SK-N-MC (cell line): ENCODE measurements at regions not wholly inside any gene's neighbourhood (a gene's known extent, or its start where the extent isn't known, plus 50 kb on each side); places are given as distances from the start of the nearest gene placed in this dataset.

ENCODE experiments used
- EZH2 ChIP-seq: fragments of 200-600 bp; sonication (generic); IDR thresholded peaks from one replicate; pipeline ENCODE4 v1.6.1; 2017; ENCODE audit warnings: antibody characterized with exemption
- FOXP2 ChIP-seq: optimal IDR thresholded peaks from 2 replicates; pipeline ENCODE3; 2011; ENCODE audit warnings: mild to moderate bottlenecking, moderate library complexity; ENCODE audit not compliant: insufficient read depth; ENCODE audit errors: extremely low read length, control extremely low read depth
- POLR2AphosphoS5 ChIP-seq: IDR thresholded peaks from 2 replicates; pipeline ENCODE4 v1.6.1; 2012; ENCODE audit warnings: mild to moderate bottlenecking, low read depth, low read length, borderline replicate concordance

GRCh38 chr5:4969351-4969750, 170.8 kb upstream of the ADAMTS16 start:
- TF ChIP-seq POLR2AphosphoS5 (no peak), EZH2 (no peak), FOXP2 (no peak)
